Neural progenitor cell (in vitro differentiated cells): ENCODE measurements at regions not wholly inside any gene's neighbourhood (a gene's known extent, or its start where the extent isn't known, plus 50 kb on each side); places are given as distances from the start of the nearest gene placed in this dataset.
"Not testable (repeated sequence)": the region's sequence is repeated elsewhere in the genome, so short reads cannot be mapped to it uniquely, and the experiment has no call there.

Source experiments
- DNase-seq: peaks from one replicate; pipeline ENCODE4 v3.0.0-alpha.2; 2016; ENCODE audit warnings: low spot score
- H2AFZ ChIP-seq: fragments of 200-600 bp; sonication (generic); replicated peaks from 2 replicates; pipeline ENCODE4 v1.6.1; 2016; ENCODE audit warnings: antibody characterized with exemption
- H3F3A ChIP-seq: fragments of 200-600 bp; sonication (generic); 2 replicates; pipeline ENCODE4 v1.6.1; 2016; ENCODE audit warnings: antibody characterized with exemption, low read depth
- H3K27ac ChIP-seq: fragments of 200-600 bp; sonication (generic); 2 replicates; pipeline ENCODE4 v1.5.1; 2016; ENCODE audit warnings: mild to moderate bottlenecking
- H3K27me3 ChIP-seq: fragments of 200-600 bp; sonication (generic); 2 replicates; pipeline ENCODE4 v1.6.1; 2016; ENCODE audit warnings: mild to moderate bottlenecking, moderate library complexity
- H3K36me3 ChIP-seq: fragments of 200-600 bp; sonication (generic); 2 replicates; pipeline ENCODE4 v1.5.1; 2016
- H3K4me1 ChIP-seq: fragments of 200-600 bp; sonication (generic); 2 replicates; pipeline ENCODE4 v1.6.1; 2016; ENCODE audit warnings: mixed run types
- H3K4me2 ChIP-seq: fragments of 200-600 bp; sonication (generic); 2 replicates; pipeline ENCODE4 v1.6.1; 2016
- H3K4me3 ChIP-seq: fragments of 200-600 bp; sonication (generic); 2 replicates; pipeline ENCODE4 v1.5.1; 2016
- H3K79me2 ChIP-seq: fragments of 200-600 bp; sonication (generic); 2 replicates; pipeline ENCODE4 v1.6.1; 2016; ENCODE audit warnings: low read depth
- H3K9ac ChIP-seq: fragments of 200-600 bp; sonication (generic); 2 replicates; pipeline ENCODE4 v1.6.1; 2016
- H3K9me3 ChIP-seq: fragments of 200-600 bp; sonication (generic); 2 replicates; pipeline ENCODE4 v1.5.1; 2016; ENCODE audit warnings: low read depth
- H4K20me1 ChIP-seq: fragments of 200-600 bp; sonication (generic); 2 replicates; pipeline ENCODE4 v1.6.1; 2016; ENCODE audit warnings: low read depth
- H3K27ac Mint-ChIP-seq: 3 replicates; pipeline ENCODE4 v1.8.0; 2021; ENCODE audit warnings: mixed read lengths
- H3K27me3 Mint-ChIP-seq: 2 replicates; pipeline ENCODE4 v1.8.0; 2022; ENCODE audit warnings: low read depth, mild to moderate bottlenecking, inconsistent platforms, moderate library complexity, mixed read lengths; ENCODE audit not compliant: insufficient read depth
- H3K36me3 Mint-ChIP-seq: 3 replicates; pipeline ENCODE4 v1.8.0; 2021; ENCODE audit warnings: mixed read lengths
- H3K4me1 Mint-ChIP-seq: 3 replicates; pipeline ENCODE4 v1.8.0; 2021; ENCODE audit warnings: mixed read lengths
- H3K4me3 Mint-ChIP-seq: 3 replicates; pipeline ENCODE4 v1.8.0; 2021; ENCODE audit warnings: mild to moderate bottlenecking, moderate library complexity, mixed read lengths
- H3K9me3 Mint-ChIP-seq: 3 replicates; pipeline ENCODE4 v1.8.0; 2020; ENCODE audit warnings: mixed read lengths
- EZH2 ChIP-seq: fragments of 200-600 bp; sonication (generic); IDR thresholded peaks from 2 replicates; pipeline ENCODE4 v1.6.1; 2017; ENCODE audit warnings: antibody characterized with exemption, mild to moderate bottlenecking, moderate library complexity
- EZH2phosphoT487 ChIP-seq: fragments of 200-600 bp; sonication (generic); IDR thresholded peaks from 2 replicates; pipeline ENCODE4 v1.6.1; 2017; ENCODE audit warnings: antibody characterized with exemption
- TF ChIP-seq, protein P1 (sequence below): fragments of 200-600 bp; sonication (generic); IDR thresholded peaks from 2 replicates; pipeline ENCODE4 v1.5.1; 2017; ENCODE audit warnings: antibody characterized with exemption, mild to moderate bottlenecking

DNA sequence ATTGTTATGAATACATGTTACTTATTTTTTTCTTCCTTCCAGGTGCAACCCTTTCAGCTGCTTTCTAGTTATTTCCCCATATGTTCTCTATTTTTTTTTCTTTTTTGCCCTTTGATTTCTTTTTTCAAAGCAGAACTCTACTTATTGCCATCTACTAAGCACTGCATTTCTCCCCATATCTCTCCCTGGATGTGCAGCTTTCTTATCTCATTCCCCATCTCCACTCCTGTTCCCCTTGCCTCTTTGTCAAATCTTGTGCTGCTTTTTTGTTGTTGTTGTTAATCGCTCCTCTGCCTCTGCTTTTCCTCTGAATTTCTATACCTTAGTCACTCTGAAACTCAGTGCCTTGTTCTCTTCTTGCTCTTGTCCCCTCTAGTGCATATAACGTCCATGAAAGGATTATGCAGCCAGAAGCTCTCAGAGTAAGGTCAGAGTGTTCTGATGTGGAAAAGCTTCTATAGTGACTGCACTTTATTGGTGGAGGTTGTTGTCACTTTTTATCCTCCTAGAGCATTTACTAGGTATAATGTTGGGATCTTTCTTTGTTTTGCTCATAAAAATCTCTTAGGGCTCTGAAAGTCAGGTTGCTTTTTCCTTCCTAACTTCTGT, 51.1 kb upstream of the JADE1 start:
- Mint-ChIP-seq H3K36me3 (no peaks in the 10 kb centered on the region), H3K4me1 (peaks cover 17% of the 10 kb centered on the region), H3K9me3 (no peaks in the 10 kb centered on the region), H3K27ac (no peak overlapping the region), H3K4me3 (no peak overlapping the region), H3K27me3 (no peaks in the 10 kb centered on the region)
- Histone ChIP-seq H3K36me3 (no peaks in the 10 kb centered on the region), H3K9ac (no peak overlapping the region), H3F3A (peaks cover 8% of the 10 kb centered on the region), H3K4me1 (peaks cover 16% of the 10 kb centered on the region), H3K27ac (no peak overlapping the region), H3K9me3 (no peaks in the 10 kb centered on the region), H3K27me3 (no peaks in the 10 kb centered on the region), H4K20me1 (no peaks in the 10 kb centered on the region), H3K4me3 (no peak overlapping the region), H3K4me2 (peak overlapping the region; percentile 50), H3K79me2 (no peaks in the 10 kb centered on the region), H2AFZ (peak overlapping the region; percentile 89)
- TF ChIP-seq EZH2phosphoT487: no peak
- TF ChIP-seq EZH2: no peak
- TF ChIP-seq, protein P1, sequence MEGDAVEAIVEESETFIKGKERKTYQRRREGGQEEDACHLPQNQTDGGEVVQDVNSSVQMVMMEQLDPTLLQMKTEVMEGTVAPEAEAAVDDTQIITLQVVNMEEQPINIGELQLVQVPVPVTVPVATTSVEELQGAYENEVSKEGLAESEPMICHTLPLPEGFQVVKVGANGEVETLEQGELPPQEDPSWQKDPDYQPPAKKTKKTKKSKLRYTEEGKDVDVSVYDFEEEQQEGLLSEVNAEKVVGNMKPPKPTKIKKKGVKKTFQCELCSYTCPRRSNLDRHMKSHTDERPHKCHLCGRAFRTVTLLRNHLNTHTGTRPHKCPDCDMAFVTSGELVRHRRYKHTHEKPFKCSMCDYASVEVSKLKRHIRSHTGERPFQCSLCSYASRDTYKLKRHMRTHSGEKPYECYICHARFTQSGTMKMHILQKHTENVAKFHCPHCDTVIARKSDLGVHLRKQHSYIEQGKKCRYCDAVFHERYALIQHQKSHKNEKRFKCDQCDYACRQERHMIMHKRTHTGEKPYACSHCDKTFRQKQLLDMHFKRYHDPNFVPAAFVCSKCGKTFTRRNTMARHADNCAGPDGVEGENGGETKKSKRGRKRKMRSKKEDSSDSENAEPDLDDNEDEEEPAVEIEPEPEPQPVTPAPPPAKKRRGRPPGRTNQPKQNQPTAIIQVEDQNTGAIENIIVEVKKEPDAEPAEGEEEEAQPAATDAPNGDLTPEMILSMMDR: no peak
- no peak for DNase-seq

DNA sequence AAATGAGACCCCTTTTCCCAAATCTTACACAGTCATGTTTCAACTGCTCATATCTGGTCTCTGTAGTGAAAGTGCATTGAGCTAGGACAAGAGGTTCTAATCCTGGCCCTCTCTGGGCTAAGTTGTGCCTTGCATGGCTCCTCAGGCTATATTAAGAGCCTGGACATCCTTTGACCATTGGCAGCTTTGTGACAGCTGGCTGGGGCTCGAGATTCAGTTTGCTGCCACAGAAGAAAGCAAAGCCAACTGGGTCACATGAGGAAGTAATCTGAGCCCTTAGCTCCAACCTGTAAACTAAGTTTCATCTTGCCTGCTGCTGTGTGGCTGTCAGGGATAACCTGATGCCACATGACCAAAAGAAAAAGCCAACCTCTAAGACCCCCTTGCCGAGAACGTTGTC, 51.8 kb upstream of the JADE1 start:
- H3K27ac Mint-ChIP-seq: peak overlapping the region; percentile 13
- H3K36me3 Mint-ChIP-seq: no peaks in the 10 kb centered on the region
- H3K4me1 Mint-ChIP-seq: peaks cover 17% of the 10 kb centered on the region
- no peak overlapping the region for H3K4me3 Mint-ChIP-seq
- H3K4me1 ChIP-seq: peaks cover 16% of the 10 kb centered on the region
- H3K36me3 ChIP-seq: no peaks in the 10 kb centered on the region
- H3K79me2 ChIP-seq: no peaks in the 10 kb centered on the region
- no peak overlapping the region for H3K27ac ChIP-seq
- H3K9me3 ChIP-seq: no peaks in the 10 kb centered on the region
- H3K9me3 Mint-ChIP-seq: no peaks in the 10 kb centered on the region
- H2AFZ ChIP-seq: peak overlapping the region; percentile 89
- no peaks in the 10 kb centered on the region for H3K27me3 ChIP-seq
- peak overlapping the region; percentile 50 for H3K4me2 ChIP-seq
- peaks cover 8% of the 10 kb centered on the region for H3F3A ChIP-seq
- no peak overlapping the region for H3K4me3 ChIP-seq
- DNase-seq: peak; percentile 53
- H3K27me3 Mint-ChIP-seq: no peaks in the 10 kb centered on the region
- no peaks in the 10 kb centered on the region for H4K20me1 ChIP-seq
- no peak overlapping the region for H3K9ac ChIP-seq
- TF ChIP-seq, protein P1: no peak
- TF ChIP-seq EZH2phosphoT487 (no peak), EZH2 (no peak)

DNA sequence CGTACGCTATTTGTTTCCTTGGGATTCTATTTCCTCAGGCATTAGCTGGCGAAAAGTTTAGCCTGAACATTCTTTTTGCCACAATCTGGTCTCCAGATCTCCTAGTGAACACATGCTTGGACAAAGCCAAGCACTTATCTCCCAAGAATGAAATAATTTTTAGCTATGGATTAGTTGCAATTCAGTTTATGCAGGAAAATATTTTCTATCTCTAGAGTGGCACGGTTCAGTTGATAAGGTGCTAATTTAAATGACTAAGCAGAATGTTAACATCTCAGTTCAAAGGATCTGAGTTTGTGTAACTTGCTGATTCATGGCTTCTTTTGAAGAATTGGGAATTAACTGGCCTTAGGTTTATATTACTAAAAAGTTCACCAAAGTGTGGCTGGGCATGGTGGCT, 58.1 kb upstream of the JADE1 start:
- no peaks in the 10 kb centered on the region for H3K36me3 ChIP-seq
- H3K4me2 ChIP-seq: no peak overlapping the region
- no peak overlapping the region for H3K27ac ChIP-seq
- no peaks in the 10 kb centered on the region for H3K27me3 ChIP-seq
- no peak for DNase-seq
- H3K4me3 ChIP-seq: no peak overlapping the region
- no peaks in the 10 kb centered on the region for H3K9me3 Mint-ChIP-seq
- no peak overlapping the region for H3K27ac Mint-ChIP-seq
- no peak overlapping the region for H2AFZ ChIP-seq
- no peaks in the 10 kb centered on the region for H3K4me1 Mint-ChIP-seq
- H3K27me3 Mint-ChIP-seq: no peaks in the 10 kb centered on the region
- H3K4me3 Mint-ChIP-seq: no peak overlapping the region
- no peaks in the 10 kb centered on the region for H3K79me2 ChIP-seq
- no peaks in the 10 kb centered on the region for H4K20me1 ChIP-seq
- no peak overlapping the region for H3K9ac ChIP-seq
- H3K36me3 Mint-ChIP-seq: no peaks in the 10 kb centered on the region
- no peaks in the 10 kb centered on the region for H3F3A ChIP-seq
- TF ChIP-seq, protein P1: no peak
- no peak for TF ChIP-seq EZH2phosphoT487
- TF ChIP-seq EZH2: no peak
- H3K9me3 ChIP-seq: no peaks in the 10 kb centered on the region
- H3K4me1 ChIP-seq: no peaks in the 10 kb centered on the region

DNA sequence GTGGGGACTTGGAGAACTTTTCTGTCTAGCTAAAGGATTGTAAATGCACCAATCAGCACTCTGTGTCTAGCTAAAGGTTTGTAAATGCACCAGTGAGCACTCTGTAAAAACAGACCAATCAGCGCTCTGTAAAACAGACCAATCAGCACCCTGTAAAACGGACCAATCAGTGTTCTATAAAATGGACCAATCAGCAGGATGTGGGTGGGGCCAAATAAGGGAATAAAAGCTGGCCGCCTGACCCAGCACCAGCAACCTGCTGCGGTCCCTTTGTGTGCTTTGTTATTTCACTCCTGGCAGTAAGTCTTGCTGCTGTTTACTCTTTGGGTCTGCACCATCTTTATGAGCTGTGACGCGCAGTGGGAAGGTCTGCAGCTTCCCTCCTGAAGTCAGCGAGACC, 67.8 kb upstream of the JADE1 start:
- H4K20me1 ChIP-seq, H3K36me3 ChIP-seq, H3K4me3 ChIP-seq, H2AFZ ChIP-seq, H3K36me3 Mint-ChIP-seq, H3K4me2 ChIP-seq, H3K9me3 Mint-ChIP-seq, H3K9me3 ChIP-seq, DNase-seq, H3K27me3 Mint-ChIP-seq, H3K79me2 ChIP-seq, H3K4me1 Mint-ChIP-seq, H3K27ac ChIP-seq, H3K4me1 ChIP-seq, H3K4me3 Mint-ChIP-seq, H3K9ac ChIP-seq, H3K27ac Mint-ChIP-seq, H3K27me3 ChIP-seq, H3F3A ChIP-seq: not testable (repeated sequence)
